H1 (cell line): ENCODE measurements at regions not wholly inside any gene's neighbourhood (a gene's known extent, or its start where the extent isn't known, plus 50 kb on each side); places are given as distances from the start of the nearest gene placed in this dataset.

Experiments used
- HDAC2 ChIP-seq, 2 experiments: fragments of 300-600 bp in 1 of 2; sonication (generic) in 1 of 2; IDR thresholded peaks; 2 replicates each; pipeline ENCODE4 v1.6.1; 2011 to 2012; ENCODE audit warnings: low read depth in 2 of 2, low read length in 2 of 2, mild to moderate bottlenecking in 2 of 2, moderate library complexity in 2 of 2, borderline replicate concordance in 1 of 2, inconsistent platforms in 1 of 2
- RFX5 ChIP-seq: IDR thresholded peaks from 2 replicates; pipeline ENCODE4 v1.6.1; 2011; ENCODE audit warnings: low read depth, low read length, improper control_type of control experiment, borderline replicate concordance

- no peak for TF ChIP-seq HDAC2 (IDR thresholded peaks at IDR 0.05; ENCODE audit: borderline replicate concordance in 1 of 2, low read depth in 2 of 2, low read length in 2 of 2)
- TF ChIP-seq RFX5: no peak
Measured at GRCh38 chr10:129184196-129184595, 282.8 kb upstream of the MGMT start (continued).
